Prostate gland (tissue), 2 donors: ENCODE measurements at regions not wholly inside any gene's neighbourhood (a gene's known extent, or its start where the extent isn't known, plus 50 kb on each side); places are given as distances from the start of the nearest gene placed in this dataset.
"Not testable (repeated sequence)": the region's sequence is repeated elsewhere in the genome, so short reads cannot be mapped to it uniquely, and the experiment has no call there.

ENCODE experiments used
- CTCF ChIP-seq, 4 experiments: fragments of 200-600 bp in 2 of 4; fragments of 450-650 bp in 2 of 4; sonication (generic) in 2 of 4; IDR thresholded peaks; 1 replicate in 3 of 4; 2 replicates in 1 of 4; pipeline ENCODE4 v1.5.1; 2016 to 2019; ENCODE audit warnings: antibody characterized with exemption in 4 of 4, mild to moderate bottlenecking in 2 of 4, moderate library complexity in 2 of 4
- POLR2A ChIP-seq: fragments of 450-650 bp; IDR thresholded peaks from one replicate; pipeline ENCODE4 v1.6.1; 2016; ENCODE audit warnings: antibody characterized with exemption, mild to moderate bottlenecking

DNA sequence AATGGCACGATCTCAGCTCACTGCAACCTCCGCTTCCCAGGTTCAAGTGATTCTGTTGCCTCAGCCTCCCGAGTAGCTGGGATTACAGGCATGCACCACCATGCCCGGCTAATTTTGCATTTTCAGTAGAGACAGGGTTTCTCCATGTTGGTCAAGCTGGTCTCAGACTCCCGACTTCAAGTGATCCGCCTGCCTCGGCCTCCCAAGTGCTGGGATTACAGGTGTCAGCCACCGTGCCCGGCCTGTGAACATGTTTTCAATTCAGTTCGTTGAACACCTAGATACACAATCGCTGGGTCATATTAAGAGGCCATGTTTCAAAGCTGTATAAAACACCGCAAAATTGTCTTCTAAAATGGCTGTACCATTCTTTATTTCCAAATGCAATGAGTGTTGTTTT, 830.3 kb upstream of the TMPRSS15 start:
- TF ChIP-seq POLR2A; CTCF (IDR thresholded peaks at IDR 0.05): not testable (repeated sequence)
